HG03039 (cell line): ENCODE measurements at regions not wholly inside any gene's neighbourhood (a gene's known extent, or its start where the extent isn't known, plus 50 kb on each side); places are given as distances from the start of the nearest gene placed in this dataset.

Source experiments
- ATAC-seq: cut with Tn5 transposase; IDR thresholded peaks from one replicate; pipeline ENCODE4 v1.9.1; 2021; ENCODE audit warnings: mild to moderate bottlenecking, moderate library complexity; ENCODE audit not compliant: unreplicated experiment

DNA sequence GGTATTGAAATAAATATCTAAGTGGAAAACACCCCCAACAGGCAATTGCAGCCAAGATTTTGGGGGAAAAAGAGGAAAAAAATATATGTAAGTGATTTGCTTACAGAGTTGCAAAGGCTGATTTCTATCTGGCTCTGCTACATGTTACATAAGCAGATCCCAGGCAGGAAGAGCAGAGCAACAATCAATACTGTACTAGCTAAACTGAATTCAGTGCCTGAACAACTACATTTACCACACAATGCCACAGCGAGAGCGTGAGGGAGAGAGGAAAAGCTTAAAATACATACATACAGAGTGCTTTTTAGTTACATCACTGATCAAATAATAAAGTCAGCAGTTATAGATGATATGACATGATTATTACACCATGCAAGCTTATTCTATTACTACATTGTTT is 665.6 kb upstream of the ARGLU1 start:
- no peak for ATAC-seq

DNA sequence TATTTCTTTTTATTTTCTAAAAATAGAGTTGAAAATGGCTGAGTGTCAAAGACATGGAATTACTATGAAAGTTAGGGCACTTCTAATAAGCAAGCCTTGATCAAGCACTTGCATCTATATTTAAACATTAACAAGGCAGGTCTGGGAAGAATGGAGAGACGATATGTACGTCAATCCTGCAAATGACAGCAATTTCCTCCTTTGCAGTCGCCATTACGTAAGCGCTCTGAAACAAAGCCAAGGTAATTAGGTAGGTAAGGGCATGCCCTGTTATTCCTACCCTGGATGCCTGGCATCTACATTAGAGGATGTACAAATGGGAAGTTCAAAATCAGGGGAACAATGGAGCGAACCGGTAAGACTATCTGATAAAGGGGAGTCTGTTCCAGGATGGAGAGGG is 664.0 kb upstream of the ARGLU1 start:
- no peak for ATAC-seq

DNA sequence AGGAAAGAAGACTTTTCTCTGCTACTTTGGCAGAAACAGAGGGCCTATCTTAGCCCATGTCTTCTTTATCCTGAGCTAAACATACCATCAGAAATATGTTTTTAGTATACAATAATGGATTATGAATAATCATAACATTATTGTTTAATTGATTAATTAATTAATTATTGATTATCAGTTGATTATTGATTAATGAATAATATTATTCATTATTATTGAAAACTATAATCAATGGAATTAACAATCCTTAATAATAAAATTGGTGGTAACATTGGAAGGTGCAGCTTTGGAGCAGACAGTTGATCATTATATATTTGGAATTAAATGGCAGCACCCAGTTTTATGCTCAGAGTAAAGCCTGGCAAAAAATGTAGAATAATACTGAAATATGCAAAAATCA is 655.9 kb upstream of the ARGLU1 start:
- no peak for ATAC-seq

GRCh38 chr13:107222597-107222996 is 654.7 kb upstream of the ARGLU1 start:
- ATAC-seq = no peak

GRCh38 chr13:107220245-107220644 is 652.3 kb upstream of the ARGLU1 start:
- no peak for ATAC-seq

GRCh38 chr13:107217251-107217650 is 649.3 kb upstream of the ARGLU1 start:
- no peak for ATAC-seq

GRCh38 chr13:107216046-107216755 is 648.3 kb upstream of the ARGLU1 start:
- no peak for ATAC-seq

DNA sequence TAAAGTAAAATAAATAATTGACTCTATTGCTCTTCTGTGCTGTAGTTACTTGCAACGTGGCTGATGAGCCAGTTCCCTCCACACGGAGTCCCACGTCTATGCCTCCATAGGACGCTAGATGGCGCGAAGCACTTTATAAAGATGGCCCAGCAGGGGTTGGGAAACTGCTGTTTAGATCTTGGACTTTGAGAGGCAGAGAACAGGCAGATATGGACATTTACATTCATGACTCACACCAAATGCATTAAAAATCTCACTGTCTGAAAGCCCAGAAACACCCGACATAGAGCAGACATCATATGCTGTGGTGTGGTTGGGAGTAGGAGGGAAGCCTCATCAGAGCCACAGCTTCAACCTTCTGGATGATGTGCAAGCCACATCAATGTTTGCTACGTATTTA is 643.1 kb upstream of the ARGLU1 start:
- peak; percentile 95 for ATAC-seq

GRCh38 chr13:107210723-107211030 is 642.7 kb upstream of the ARGLU1 start:
- ATAC-seq = no peak

DNA sequence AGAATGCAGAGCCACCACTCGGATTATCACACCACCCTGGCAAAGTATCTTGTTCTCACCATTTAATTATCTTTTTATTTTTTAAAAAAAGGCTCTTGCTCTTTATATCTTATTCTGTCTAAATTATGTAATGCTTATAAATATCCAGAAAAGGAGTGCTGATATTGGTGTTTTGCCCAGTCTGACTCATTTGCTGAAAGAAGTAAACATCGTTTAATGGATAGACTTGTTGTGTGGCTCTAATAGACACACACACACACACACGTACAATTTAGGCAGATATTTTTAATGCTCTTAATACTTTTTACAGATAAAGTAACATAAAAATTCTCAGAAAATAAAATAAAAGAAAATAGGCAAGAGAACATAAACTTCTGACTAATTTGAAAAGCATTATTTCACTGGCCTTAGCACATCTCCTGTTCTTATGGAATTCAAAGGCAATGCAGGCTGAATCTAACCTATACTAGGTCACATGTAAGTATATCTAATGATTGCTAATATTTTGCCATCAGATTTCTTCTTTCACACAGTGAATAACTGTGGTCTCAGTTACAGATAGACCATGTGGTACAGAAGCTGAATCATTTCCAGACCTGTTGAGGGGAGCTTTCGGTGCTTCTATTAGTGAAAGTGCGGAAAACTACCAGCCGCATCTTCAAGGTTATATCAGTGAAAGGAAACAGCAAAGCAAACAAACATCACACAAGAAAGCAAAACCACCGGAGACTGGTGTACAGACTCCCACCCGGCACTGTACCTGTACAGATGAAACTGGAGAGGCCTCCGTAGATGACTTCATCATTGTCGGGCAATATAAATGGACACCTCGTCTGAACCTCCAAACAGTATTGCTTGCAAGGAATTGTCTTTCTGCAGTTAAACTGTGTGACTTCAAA is 642.1 kb upstream of the ARGLU1 start:
- no peak for ATAC-seq

DNA sequence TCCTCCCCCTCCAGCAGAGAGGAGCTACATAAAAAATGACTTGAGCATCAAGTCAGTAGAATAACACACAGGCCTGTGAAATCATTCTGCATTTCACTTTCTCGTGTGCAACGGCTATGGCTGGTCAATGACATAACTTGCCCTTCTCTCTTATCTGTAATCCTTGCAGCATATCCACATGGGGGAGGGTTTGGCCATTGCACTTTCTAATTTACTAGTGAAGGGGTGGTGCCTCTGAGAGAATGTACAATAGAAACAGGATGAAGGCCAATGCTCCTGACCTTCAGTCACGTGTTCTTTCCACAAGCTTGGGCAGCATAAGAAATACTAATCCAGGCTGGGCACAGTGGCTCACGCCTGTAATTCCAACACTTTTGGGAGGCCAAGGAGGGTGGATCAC is 641.0 kb upstream of the ARGLU1 start:
- ATAC-seq = no peak

DNA sequence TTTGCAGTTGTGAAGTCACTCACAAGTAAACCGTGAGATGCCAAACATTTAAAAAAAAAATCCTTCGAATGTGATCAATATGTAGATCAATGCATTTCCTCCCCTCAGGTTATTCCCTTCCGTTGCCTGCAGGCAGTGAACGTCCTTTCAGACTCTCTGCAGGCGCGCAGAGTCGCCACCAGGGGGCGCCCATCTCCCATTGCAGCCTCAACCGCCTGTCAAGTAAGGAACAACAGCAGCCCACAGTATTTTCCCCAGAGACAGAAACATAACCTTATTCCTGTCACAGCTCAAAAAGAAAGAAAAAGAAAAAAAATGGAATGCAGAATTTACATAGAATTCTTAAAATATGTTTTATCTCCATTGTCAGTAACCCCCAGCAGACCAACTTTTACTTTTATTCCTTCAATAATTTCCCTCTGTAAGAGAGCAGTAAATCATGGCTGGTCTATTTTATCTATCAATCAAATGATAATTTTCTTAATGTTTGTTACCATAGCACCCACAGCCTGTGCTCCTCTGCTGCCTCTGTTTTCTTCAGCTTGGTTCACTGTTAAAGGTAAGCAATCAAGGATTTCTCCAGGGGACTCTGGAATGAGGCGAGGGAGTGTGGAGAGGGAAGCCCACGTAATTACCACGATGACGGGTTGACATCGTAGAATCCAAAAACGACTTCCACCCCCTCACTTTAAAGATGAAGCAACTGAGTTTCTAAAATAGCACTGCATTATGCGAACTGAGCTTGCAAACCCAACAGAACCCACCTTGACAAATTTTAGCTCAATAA is 637.6 kb upstream of the ARGLU1 start:
- ATAC-seq = peak; percentile 96

- no peak for ATAC-seq
These were observed 635.4 kb upstream of the ARGLU1 start for GRCh38 chr13:107203146-107203847.

- ATAC-seq = no peak
These were observed 634.6 kb upstream of the ARGLU1 start for GRCh38 chr13:107202371-107203023.

DNA sequence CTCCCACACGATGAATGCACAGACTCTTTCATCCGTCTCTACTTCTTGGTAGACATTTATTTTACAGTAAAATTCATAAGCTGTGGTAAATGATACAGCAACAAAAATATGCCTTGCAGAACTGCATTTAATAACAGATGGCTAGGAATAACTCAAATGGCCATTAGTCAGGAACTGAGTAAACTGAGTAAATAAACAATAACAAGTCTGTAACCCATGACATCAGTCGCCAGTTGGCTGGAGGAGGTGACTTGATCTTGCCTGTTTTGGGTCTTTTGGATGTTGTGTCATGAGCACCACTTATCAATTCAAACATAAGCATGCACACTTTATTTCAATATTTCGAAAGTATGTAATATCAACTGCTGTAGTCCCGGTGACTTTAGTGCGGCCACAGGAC is 632.6 kb upstream of the ARGLU1 start:
- ATAC-seq = no peak

- no peak for ATAC-seq
These were observed 624.4 kb upstream of the ARGLU1 start for GRCh38 chr13:107192289-107192688.

GRCh38 chr13:107190065-107190464 is 622.1 kb upstream of the ARGLU1 start:
- no peak for ATAC-seq

- no peak for ATAC-seq
These were observed 618.0 kb upstream of the ARGLU1 start for GRCh38 chr13:107185889-107186288.

- ATAC-seq = no peak
These were observed 602.5 kb upstream of the ARGLU1 start for GRCh38 chr13:107170270-107170931.

- ATAC-seq = no peak
These were observed 589.3 kb upstream of the ARGLU1 start for GRCh38 chr13:107157271-107157670.
